ENCODE measurements at regions not wholly inside any gene's neighbourhood (a gene's known extent, or its start where the extent isn't known, plus 50 kb on each side); places are given as distances from the start of the nearest gene placed in this dataset.

DNA sequence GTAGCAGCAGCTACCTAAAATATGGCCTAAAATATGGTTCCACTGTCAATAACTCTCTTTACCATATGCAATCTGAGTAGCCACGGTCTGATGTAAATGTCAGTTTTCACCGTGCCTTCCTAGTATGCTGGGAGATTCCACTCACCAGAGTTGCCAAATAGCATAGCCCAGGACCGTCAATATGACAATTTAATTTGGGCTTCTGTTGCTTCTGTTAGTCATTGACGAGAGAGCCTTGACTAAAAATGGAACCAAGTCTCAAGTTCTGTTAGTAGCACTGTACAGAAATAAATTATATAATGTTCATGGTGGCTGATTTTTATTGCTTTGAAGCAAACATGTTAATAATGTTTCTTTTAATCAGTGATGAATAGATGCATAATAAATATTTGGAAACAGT, 348.4 kb downstream of the BCAT1 start:
- no peak for DNase-seq

GRCh38 chr12:24599736-24600135, 349.2 kb downstream of the BCAT1 start:
- no peak for DNase-seq

GRCh38 chr12:24597580-24597979, 351.3 kb downstream of the BCAT1 start:
- DNase-seq, result no peak

DNA sequence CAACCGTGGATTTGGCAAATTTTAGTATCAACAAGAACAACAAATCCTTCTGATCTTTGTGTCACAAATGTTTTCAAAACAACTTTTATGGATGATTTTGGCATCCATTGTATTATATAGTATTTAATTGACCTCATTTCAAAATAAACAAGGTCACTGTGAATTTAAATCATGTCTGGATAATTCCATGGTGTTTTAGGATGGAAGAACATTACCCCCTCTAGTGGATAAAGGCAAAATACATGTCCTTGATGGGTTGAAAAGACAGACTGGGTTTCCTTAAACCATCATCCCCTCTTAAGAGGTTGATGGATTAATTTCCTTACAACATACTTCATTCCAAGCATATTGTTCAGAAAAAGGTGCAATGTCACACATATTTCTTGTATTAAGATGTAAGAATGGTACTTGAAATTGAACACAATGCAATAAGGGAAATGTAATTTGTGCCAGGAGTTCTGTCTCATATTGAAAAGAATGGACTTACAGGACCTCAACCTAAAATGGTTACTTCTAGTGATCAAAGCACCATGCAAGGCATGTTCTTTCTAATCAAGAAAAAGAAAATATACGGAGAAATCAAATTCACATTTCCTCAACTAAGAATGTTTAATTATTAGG, 352.0 kb downstream of the BCAT1 start:
- peak; percentile 69 for DNase-seq

- no peak for DNase-seq
These were observed 353.2 kb downstream of the BCAT1 start for GRCh38 chr12:24595652-24596235.

DNA sequence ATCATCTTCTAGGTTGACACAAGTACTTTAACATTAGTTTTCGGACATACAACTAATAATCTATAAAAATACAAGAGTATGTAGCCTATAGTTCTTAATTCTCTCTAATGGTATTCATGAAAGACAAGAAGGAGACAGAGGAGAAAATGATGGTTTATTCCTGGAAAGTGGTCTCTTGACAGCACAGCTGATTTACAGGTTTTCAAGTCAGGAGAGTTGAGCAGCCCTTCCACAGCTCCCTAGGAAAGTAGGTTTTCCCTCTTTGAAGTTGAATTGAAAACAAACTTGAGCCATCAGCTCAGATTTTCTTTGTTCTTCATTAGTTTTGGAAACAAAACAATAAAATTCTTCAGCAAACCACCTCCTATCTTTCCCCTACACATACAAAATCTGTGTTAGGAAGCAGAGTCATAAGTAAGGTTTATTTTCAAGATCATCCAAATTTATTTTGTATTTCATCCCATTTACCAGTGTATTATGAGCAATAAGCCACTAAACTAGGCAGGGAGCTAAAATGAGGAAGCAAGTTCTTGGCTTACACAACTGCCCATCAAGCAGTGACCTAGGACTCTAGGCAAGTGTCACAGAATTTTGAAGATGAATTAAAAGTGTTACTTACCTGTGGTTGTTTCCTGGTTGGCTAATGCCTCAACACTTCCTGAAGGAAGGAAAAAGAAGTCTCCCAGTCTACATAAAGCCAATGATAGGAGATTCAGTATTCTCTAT, 357.0 kb downstream of the BCAT1 start:
- DNase-seq, result no peak

- DNase-seq, result no peak
These were observed 357.7 kb downstream of the BCAT1 start for GRCh38 chr12:24591079-24591626.

DNA sequence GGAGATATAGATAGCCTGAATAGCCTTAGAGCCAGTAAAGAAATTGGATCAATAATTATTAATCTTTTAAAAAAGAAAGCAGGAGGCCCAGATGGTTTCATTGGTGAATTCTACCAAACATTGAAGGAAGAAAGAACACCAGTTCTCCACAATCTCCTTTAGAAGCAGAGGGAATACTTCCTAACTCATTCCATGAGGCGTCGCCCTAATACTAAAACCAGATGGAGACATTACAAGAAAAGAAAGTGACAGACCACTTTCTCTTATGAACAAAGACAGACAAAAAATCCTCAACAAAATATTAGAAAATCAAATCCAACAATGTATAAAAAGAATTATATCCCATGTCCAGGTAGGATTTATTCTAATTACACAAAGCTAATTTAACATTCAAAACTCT, 362.6 kb downstream of the BCAT1 start:
- DNase-seq, result no peak

- no peak for DNase-seq
These were observed 364.7 kb downstream of the BCAT1 start for GRCh38 chr12:24584032-24584675.

DNA sequence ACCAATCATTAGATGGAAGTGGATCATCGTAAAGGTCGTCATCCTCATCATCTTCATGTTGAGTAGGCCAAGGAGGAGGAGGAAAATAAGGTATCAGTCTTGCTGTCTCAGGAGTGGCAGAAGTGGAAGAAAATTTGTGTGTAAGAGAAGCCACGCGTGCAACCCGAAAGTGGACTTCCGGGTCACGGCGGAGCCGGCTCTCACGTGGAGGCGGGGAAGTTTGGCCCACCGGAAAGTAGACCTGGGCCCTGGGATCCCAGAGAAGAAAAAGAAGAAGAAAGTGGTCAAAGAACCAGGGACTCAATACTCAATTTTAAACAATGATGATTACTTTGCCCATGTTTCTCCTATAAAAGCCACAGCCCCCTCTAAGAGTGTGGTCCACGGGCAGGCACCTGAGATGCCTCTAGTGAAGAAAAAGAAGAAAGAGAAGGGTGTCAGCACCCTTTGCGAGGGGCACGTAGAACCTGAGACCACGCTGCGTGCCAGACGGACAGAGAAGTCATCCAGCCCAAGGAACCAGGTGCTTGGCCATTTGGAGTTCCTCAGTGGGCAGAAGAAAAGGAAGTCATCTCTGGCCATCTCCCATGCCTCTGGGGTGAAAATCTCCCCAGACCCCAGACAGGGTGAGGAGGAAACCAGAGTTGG, 365.8 kb downstream of the BCAT1 start:
- DNase-seq, result no peak

- DNase-seq, result no peak
These were observed 374.4 kb downstream of the BCAT1 start for GRCh38 chr12:24574538-24574937.

DNA sequence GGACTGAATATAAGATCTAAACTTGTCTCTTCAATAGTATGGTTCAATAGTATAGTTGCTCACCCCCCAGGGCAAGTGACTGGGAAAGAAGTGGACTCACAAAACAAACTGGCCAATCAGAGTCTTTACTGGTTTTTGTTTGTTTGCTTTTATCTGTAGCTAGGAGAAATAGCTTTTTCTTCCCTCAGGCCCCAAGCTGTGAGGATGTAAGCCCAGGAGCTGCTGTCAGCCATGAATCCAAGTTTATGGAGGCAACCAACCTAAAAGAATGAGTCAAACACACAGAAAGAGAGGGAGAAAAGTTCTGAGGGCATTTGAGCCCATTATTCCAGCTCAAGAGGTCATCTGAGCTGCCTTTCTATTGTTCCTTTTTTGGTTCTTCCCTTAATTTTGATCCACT, 375.3 kb downstream of the BCAT1 start:
- DNase-seq, result no peak

DNA sequence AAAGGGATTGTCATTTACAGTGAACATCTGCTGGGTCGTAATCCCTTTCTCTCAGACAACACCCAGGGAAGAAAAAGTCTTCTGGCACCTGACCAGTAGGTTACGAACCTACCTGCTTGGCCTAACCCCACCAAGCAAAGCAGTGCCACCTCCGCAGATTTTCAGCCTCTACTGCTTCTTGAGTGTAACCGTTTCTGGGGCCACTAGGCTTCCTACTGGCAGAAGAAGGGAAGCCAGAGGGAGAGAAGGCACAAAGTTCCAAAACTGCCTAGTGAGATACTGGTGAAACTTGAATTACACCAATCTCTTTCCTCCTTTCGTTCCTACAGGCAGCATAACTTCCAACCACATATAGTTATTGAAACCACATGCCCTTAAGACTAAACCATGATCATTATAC, 383.6 kb downstream of the BCAT1 start:
- DNase-seq, result no peak

DNA sequence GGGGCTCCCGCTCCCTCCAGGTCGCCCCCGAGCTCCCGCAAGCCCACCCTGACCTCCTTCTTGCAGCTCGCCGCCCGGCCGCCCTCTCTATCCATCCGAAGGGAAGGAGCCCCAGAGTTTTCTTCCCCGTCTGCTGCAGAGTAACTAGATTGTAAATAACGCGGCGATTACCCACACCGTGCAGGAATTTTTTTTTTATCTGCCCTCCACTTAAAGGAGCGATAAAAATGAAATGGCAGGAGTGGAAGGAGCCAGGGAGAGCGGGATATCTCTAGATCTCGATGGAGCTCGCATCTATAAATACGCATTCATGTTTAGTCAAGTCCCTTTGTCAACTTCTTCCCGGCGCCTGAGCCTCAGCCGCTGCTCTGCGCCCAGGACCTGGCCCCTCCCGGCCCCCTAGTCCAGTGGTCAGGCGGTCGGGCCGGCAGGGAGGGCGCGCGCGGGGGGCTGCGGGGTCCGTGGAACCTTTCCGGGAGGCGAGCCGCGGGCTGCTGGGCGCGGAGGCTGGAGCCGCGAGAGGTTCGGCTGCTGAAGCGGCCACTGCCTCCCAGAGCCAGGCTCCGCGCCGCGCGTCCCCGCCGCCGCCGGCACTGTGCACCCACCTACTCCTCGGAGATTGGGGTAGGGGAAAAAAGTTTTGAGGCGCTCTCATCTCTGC, 386.0 kb downstream of the BCAT1 start:
- DNase-seq, result peak; percentile 31

DNA sequence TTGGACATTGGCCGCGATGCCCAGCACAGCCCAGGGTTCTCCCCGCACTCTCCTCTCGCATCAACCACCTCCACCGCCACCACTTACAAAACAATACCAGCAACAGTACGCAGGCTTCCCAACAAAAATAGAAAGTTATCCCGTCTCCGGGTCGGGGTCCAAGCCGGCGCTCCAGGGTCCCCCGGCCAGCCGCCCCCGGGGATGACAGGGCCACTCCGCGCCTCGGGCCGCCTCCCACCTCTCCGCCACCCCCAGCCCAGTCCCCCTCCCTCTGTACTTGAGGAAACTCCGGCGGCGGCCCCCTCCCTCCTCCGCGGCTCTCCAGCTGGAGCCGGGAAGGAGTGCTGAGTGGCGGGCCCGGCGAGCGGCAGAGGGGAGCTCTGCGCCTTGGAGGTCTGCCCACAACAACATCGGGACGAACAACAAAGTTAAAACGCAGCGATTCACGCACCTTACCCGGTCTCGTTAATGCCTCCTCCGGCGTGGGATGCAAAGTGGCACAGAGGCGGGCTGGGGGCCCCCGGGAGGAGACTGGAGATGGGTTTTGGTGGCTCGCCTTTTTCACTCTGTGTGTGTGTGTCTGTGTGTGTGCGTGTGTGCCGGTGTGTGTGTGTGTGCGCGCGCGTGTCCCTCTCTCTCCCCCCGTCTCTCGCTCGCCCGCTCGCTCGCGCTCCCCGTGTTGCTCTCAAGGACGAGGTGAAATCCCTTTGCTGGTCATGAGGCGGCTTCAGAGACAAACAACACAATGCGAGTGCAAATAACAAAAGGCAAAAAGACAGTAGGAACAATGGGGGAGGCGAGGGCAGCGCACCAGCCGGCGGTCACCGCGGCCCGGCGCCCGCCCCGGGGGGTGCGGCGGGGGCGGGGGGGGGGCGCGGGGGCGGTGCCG, 386.8 kb downstream of the BCAT1 start:
- peak; percentile 71 for DNase-seq

- no peak for DNase-seq
These were observed 387.5 kb downstream of the BCAT1 start for GRCh38 chr12:24561411-24561871.

GRCh38 chr12:24560831-24561271, 388.1 kb downstream of the BCAT1 start:
- no peak for DNase-seq

GRCh38 chr12:24560192-24560775, 388.6 kb downstream of the BCAT1 start:
- no peak for DNase-seq

DNA sequence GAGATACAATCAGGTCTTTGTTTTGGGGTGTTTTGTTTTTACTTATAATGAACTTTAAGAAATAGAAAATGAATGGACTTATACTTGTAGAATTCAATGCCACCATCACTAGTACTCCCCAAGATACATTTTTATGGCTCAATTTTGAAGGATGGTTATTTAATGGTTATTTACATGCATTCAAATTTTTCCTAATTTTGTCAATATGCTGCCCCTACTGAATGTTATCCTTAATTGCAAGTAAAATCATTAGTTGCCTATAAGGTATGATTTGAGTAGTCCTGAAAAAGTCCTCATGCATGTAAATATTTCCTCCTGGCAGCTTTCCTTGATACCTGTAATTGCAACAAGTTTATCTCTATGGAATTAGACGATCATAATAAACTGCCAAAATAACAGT, 391.2 kb downstream of the BCAT1 start:
- no peak for DNase-seq

DNA sequence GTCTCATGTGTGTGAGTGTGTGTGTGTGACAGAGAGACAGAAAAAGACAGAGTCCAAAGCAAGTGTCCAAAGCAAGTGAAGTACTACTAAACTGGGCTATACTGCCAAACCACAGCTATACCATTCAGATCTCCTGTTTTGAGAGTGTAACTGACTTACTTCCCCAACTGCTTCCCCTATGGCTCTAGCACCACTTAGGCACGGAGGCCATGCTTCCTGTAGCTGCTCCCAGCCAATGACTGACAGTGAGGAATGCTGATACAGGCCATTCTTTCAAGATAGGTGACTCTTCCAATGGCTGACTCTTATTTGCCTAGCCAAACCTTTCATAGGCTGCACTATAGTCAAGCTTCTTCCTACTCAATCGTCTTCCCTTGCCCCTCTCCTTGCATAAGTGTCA, 393.2 kb downstream of the BCAT1 start:
- DNase-seq, result no peak
